H1 (cell line): ENCODE measurements at regions not wholly inside any gene's neighbourhood (a gene's known extent, or its start where the extent isn't known, plus 50 kb on each side); places are given as distances from the start of the nearest gene placed in this dataset.

ENCODE experiments used
- CTCF ChIA-PET: fragments of 300-600 bp; sonication (Branson Sonifier 250); formaldehyde crosslinking; loops from one replicate; lab custom pipeline; 2021; ENCODE audit not compliant: partially characterized antibody; lab: Charles Lee
- POLR2A ChIA-PET: fragments of 300-600 bp; sonication (Branson Sonifier 250); formaldehyde crosslinking; loops from one replicate; lab custom pipeline; 2021; ENCODE audit warnings: inconsistent platforms; ENCODE audit not compliant: partially characterized antibody; lab: Charles Lee
- DNase-seq, 2 experiments: peaks; one replicate each; pipeline versions ENCODE4 v3.0.0 to v3.0.0-alpha.2; 2010 to 2022; ENCODE audit warnings: low spot score in 2 of 2, low read depth in 1 of 2, mixed read lengths in 1 of 2
- FAIRE-seq: peaks from 2 replicates; lab custom pipeline; 2011; peaks lifted over from hg19 to GRCh38; lab: Jason Lieb, UNC
- H2AFZ ChIP-seq: 2 replicates; pipeline ENCODE4 v1.8.1; 2012; ENCODE audit warnings: low read length, inconsistent platforms
- H2AK5ac ChIP-seq: 2 replicates; pipeline ENCODE4 v1.6.1; 2013; ENCODE audit warnings: low read depth, low read length
- H2BK120ac ChIP-seq: replicated peaks from 2 replicates; pipeline ENCODE3; 2013; ENCODE audit warnings: low read depth, low read length, inconsistent platforms
- H2BK12ac ChIP-seq: 2 replicates; pipeline ENCODE4 v1.6.1; 2013; ENCODE audit warnings: low read depth, low read length
- H2BK15ac ChIP-seq: 2 replicates; pipeline ENCODE4 v1.6.1; 2013; ENCODE audit warnings: low read length
- H2BK20ac ChIP-seq: 2 replicates; pipeline ENCODE4 v1.6.1; 2013; ENCODE audit warnings: low read length
- H2BK5ac ChIP-seq: 2 replicates; pipeline ENCODE4 v1.6.1; 2013; ENCODE audit warnings: low read depth, low read length
- H3K14ac ChIP-seq: 2 replicates; pipeline ENCODE4 v1.6.1; 2013; ENCODE audit warnings: inconsistent platforms; ENCODE audit not compliant: insufficient read length
- H3K18ac ChIP-seq: 2 replicates; pipeline ENCODE4 v1.6.1; 2013; ENCODE audit warnings: low read length; ENCODE audit errors: extremely low read depth
- H3K23ac ChIP-seq: 2 replicates; pipeline ENCODE4 v1.6.1; 2013; ENCODE audit warnings: inconsistent platforms; ENCODE audit not compliant: insufficient read length
- H3K23me2 ChIP-seq: 2 replicates; pipeline ENCODE4 v1.6.1; 2013; ENCODE audit warnings: low read depth, low read length
- H3K27ac ChIP-seq: 2 replicates; pipeline ENCODE4 v1.6.1; 2011; ENCODE audit warnings: low read depth, low read length, inconsistent platforms
- H3K27me3 ChIP-seq, 4 experiments: replicated peaks in 1 of 4; 1 replicate in 1 of 4; 2 replicates in 3 of 4; pipeline versions ENCODE4 v1.6.1 to v1.8.1; 2011 to 2013; ENCODE audit warnings: low read length in 3 of 4, mild to moderate bottlenecking in 3 of 4, inconsistent platforms in 2 of 4, mixed read lengths in 2 of 4, moderate library complexity in 1 of 4; ENCODE audit not compliant: control insufficient read depth in 3 of 4, insufficient read depth in 3 of 4; ENCODE audit errors: extremely low read depth in 1 of 4
- H3K36me3 ChIP-seq, 4 experiments: 2 replicates each; pipeline versions ENCODE4 v1.6.1 to v1.8.1; 2011 to 2013; ENCODE audit warnings: mild to moderate bottlenecking in 4 of 4, low read length in 3 of 4, moderate library complexity in 2 of 4, control low read depth in 1 of 4, inconsistent platforms in 1 of 4; ENCODE audit not compliant: insufficient read depth in 4 of 4, control insufficient read depth in 2 of 4
- H3K4ac ChIP-seq: replicated peaks from 2 replicates; pipeline ENCODE3; 2013; ENCODE audit warnings: low read length, low read depth, mixed read lengths, inconsistent platforms; ENCODE audit not compliant: insufficient read length
- H3K4me1 ChIP-seq, 4 experiments: replicated peaks in 1 of 4; 1 replicate in 1 of 4; 2 replicates in 3 of 4; pipeline versions ENCODE4 v1.6.1 to v1.8.1; 2011 to 2013; ENCODE audit warnings: low read length in 3 of 4, inconsistent platforms in 2 of 4, mixed read lengths in 1 of 4; ENCODE audit not compliant: insufficient read depth in 4 of 4, control insufficient read depth in 3 of 4
- H3K4me2 ChIP-seq, 2 experiments: 2 replicates each; pipeline versions ENCODE4 v1.6.1 to v1.8.1; 2011 to 2013; ENCODE audit warnings: low read depth in 2 of 2, low read length in 2 of 2, control low read depth in 1 of 2, inconsistent platforms in 1 of 2, mild to moderate bottlenecking in 1 of 2; ENCODE audit not compliant: insufficient read depth in 1 of 2
- H3K4me3 ChIP-seq, 4 experiments: fragments of 200-600, 300-600 bp in 1 of 4; sonication (generic), shearing (Covaris generic), sonication (Bioruptor Twin) in 1 of 4; 2 replicates each; pipeline versions ENCODE4 v1.5.1 to v1.8.1; 2011 to 2016; ENCODE audit warnings: low read length in 4 of 4, low read depth in 3 of 4, control low read depth in 2 of 4, inconsistent platforms in 2 of 4, mild to moderate bottlenecking in 2 of 4, mixed read lengths in 1 of 4, moderate library complexity in 1 of 4; ENCODE audit not compliant: insufficient read depth in 2 of 4; ENCODE audit errors: extremely low read depth in 1 of 4
- H3K56ac ChIP-seq: replicated peaks from 2 replicates; pipeline ENCODE3; 2013; ENCODE audit warnings: low read depth, mild to moderate bottlenecking, mixed read lengths, low read length, inconsistent platforms; ENCODE audit not compliant: insufficient read length
- H3K79me1 ChIP-seq: 2 replicates; pipeline ENCODE4 v1.6.1; 2013; ENCODE audit warnings: low read depth, low read length, control low read depth
- H3K79me2 ChIP-seq, 2 experiments: 2 replicates each; pipeline versions ENCODE4 v1.6.1 to v1.8.1; 2012 to 2013; ENCODE audit warnings: low read length in 2 of 2, mild to moderate bottlenecking in 2 of 2, inconsistent platforms in 1 of 2; ENCODE audit not compliant: insufficient read depth in 2 of 2, control insufficient read depth in 1 of 2
- H3K9ac ChIP-seq, 4 experiments: replicated peaks in 1 of 4; 1 replicate in 1 of 4; 2 replicates in 3 of 4; pipeline versions ENCODE4 v1.6.1 to v1.8.1; 2011 to 2013; ENCODE audit warnings: low read depth in 3 of 4, low read length in 3 of 4, control low read depth in 2 of 4, mild to moderate bottlenecking in 2 of 4, moderate library complexity in 2 of 4, inconsistent platforms in 1 of 4; ENCODE audit errors: extremely low read depth in 1 of 4
- H3K9me3 ChIP-seq, 2 experiments: 2 replicates each; pipeline versions ENCODE4 v1.6.1 to v1.8.1; 2012 to 2013; ENCODE audit warnings: mild to moderate bottlenecking in 2 of 2, moderate library complexity in 2 of 2, control low read depth in 1 of 2, inconsistent platforms in 1 of 2, low read depth in 1 of 2, low read length in 1 of 2, mixed read lengths in 1 of 2; ENCODE audit not compliant: insufficient read depth in 2 of 2
- H4K20me1 ChIP-seq, 2 experiments: replicated peaks in 1 of 2; 2 replicates each; pipeline versions ENCODE3 to v1.8.1; 2011 to 2013; ENCODE audit warnings: inconsistent platforms in 2 of 2, low read length in 2 of 2, mild to moderate bottlenecking in 1 of 2; ENCODE audit not compliant: insufficient read depth in 2 of 2, control insufficient read depth in 1 of 2
- H4K5ac ChIP-seq: 2 replicates; pipeline ENCODE4 v1.6.1; 2013; ENCODE audit warnings: low read length, low read depth, mixed read lengths, inconsistent platforms; ENCODE audit not compliant: insufficient read length
- H4K8ac ChIP-seq: 2 replicates; pipeline ENCODE4 v1.8.0; 2013; ENCODE audit warnings: mild to moderate bottlenecking, moderate library complexity, low read length, inconsistent platforms; ENCODE audit not compliant: insufficient read depth; ENCODE audit errors: extremely low read depth
- H4K91ac ChIP-seq: replicated peaks from 2 replicates; pipeline ENCODE3; 2013; ENCODE audit warnings: low read length, mixed read lengths, inconsistent platforms; ENCODE audit not compliant: insufficient read length
- ASH2L ChIP-seq: fragments of 200-600, 300-600 bp; sonication (generic); IDR thresholded peaks from one replicate; pipeline ENCODE4 v1.7.1; 2017; ENCODE audit warnings: low read length
- EGR1 ChIP-seq: IDR thresholded peaks from 2 replicates; pipeline ENCODE4 v1.6.1; 2011; ENCODE audit warnings: low read depth, low read length, borderline replicate concordance
- EZH2 ChIP-seq: fragments of 200-600 bp; sonication (generic); IDR thresholded peaks from 2 replicates; pipeline ENCODE4 v1.7.1; 2012; ENCODE audit warnings: low read depth, mild to moderate bottlenecking, moderate library complexity, low read length, inconsistent platforms; ENCODE audit not compliant: severe bottlenecking
- WGBS, 2 experiments: shearing (Covaris generic) in 1 of 2; methylation state at CpG; one replicate each; pipeline versions ENCODE4 v1.1.6 to v1.1.7; 2013 to 2015; ENCODE audit warnings: low lambda C conversion rate in 2 of 2, mixed read lengths in 2 of 2, inconsistent platforms in 1 of 2, low coverage in 1 of 2, missing lambda C conversion rate in 1 of 2; ENCODE audit not compliant: insufficient replicate concordance in 2 of 2, insufficient coverage in 1 of 2, insufficient read length in 1 of 2; ENCODE audit errors: extremely low coverage in 1 of 2, missing lambda C conversion rate in 1 of 2; 5-methylcytosine and 5-hydroxymethylcytosine counted together

GRCh38 chr13:39167018-39167417 lies 128.8 kb downstream of the NHLRC3 start:
- no peak overlapping the region for H4K91ac ChIP-seq
- no peaks in the 10 kb centered on the region for H3K79me1 ChIP-seq
- no peak overlapping the region for H2AK5ac ChIP-seq
- 55% methylated on average over 3 of the region's 3 CpGs; no CpG with 5 or more reads in 1 of the 2 experiments for WGBS, 2 experiments
- TF ChIP-seq EGR1 (no peak), ASH2L (no peak), EZH2 (no peak)
- no peak for DNase-seq
- H3K9ac ChIP-seq: no peak overlapping the region
- no peak overlapping the region for H3K4ac ChIP-seq
- no peak overlapping the region for H3K18ac ChIP-seq
- no peak for FAIRE-seq
- H3K36me3 ChIP-seq: no peaks in the 10 kb centered on the region
- no peak overlapping the region for H2BK15ac ChIP-seq
- H4K20me1 ChIP-seq: no peaks in the 10 kb centered on the region
- no peak overlapping the region for H3K56ac ChIP-seq
- H2BK20ac ChIP-seq: no peak overlapping the region
- no peaks in the 10 kb centered on the region for H3K23me2 ChIP-seq
- no peak overlapping the region for H3K23ac ChIP-seq
- no peaks in the 10 kb centered on the region for H3K4me1 ChIP-seq
- no peak overlapping the region for H3K4me3 ChIP-seq
- H2BK120ac ChIP-seq: no peak overlapping the region
- H2BK12ac ChIP-seq: no peak overlapping the region
- H3K4me2 ChIP-seq: no peak overlapping the region
- H2BK5ac ChIP-seq: no peak overlapping the region
- H3K14ac ChIP-seq: no peak overlapping the region
- H3K27me3 ChIP-seq: no peaks in the 10 kb centered on the region
- ChIA-PET CTCF (no interaction called here), POLR2A (no interaction called here)
- no peaks in the 10 kb centered on the region for H3K9me3 ChIP-seq
- no peaks in the 10 kb centered on the region for H3K79me2 ChIP-seq
- no peak overlapping the region for H3K27ac ChIP-seq
- no peak overlapping the region for H4K8ac ChIP-seq
- no peak overlapping the region for H2AFZ ChIP-seq
- no peak overlapping the region for H4K5ac ChIP-seq
